Gastroesophageal sphincter (tissue), 4 donors: ENCODE measurements at regions not wholly inside any gene's neighbourhood (a gene's known extent, or its start where the extent isn't known, plus 50 kb on each side); places are given as distances from the start of the nearest gene placed in this dataset.

ENCODE experiments used
- ATAC-seq: fragments of 150-250 bp; one replicate; pipeline ENCODE4 v1.9.1; 2016; ENCODE audit warnings: mild to moderate bottlenecking, moderate library complexity
- H3K27ac ChIP-seq, 4 donors: fragments of 200-600 bp; sonication (generic) in 3 of 4; 1 replicate in 3 of 4; 2 replicates in 1 of 4; pipeline ENCODE4 v1.5.1; 2016 to 2019
- H3K27me3 ChIP-seq: fragments of 200-600 bp; sonication (generic); one replicate; pipeline ENCODE4 v1.5.1; 2019
- H3K36me3 ChIP-seq, 2 donors: fragments of 200-600 bp; sonication (generic); one replicate each; pipeline ENCODE4 v1.5.1; 2019; ENCODE audit warnings: control low read depth in 1 of 2
- H3K4me1 ChIP-seq, 3 donors: fragments of 200-600 bp; sonication (generic); 1 replicate in 2 of 3; 2 replicates in 1 of 3; pipeline ENCODE4 v1.5.1; 2016 to 2019; ENCODE audit warnings: control low read depth in 2 of 3
- H3K4me3 ChIP-seq, 2 donors: fragments of 200-600 bp; sonication (generic); one replicate each; pipeline ENCODE4 v1.5.1; 2019; ENCODE audit warnings: mild to moderate bottlenecking in 1 of 2, moderate library complexity in 1 of 2
- H3K9me3 ChIP-seq, 3 donors: fragments of 200-600 bp; sonication (generic); one replicate each; pipeline ENCODE4 v1.5.1; 2017 to 2019; ENCODE audit warnings: control low read depth in 2 of 3
- CTCF ChIP-seq, 4 experiments: fragments of 200-600 bp in 2 of 4; fragments of 450-650 bp in 2 of 4; sonication (generic) in 1 of 4; IDR thresholded peaks; one replicate each; pipeline ENCODE4 v1.5.1; 2017 to 2019; ENCODE audit warnings: antibody characterized with exemption in 4 of 4, mild to moderate bottlenecking in 2 of 4, moderate library complexity in 2 of 4
- EP300 ChIP-seq: sonication (generic); formaldehyde crosslinking; IDR thresholded peaks from one replicate; pipeline ENCODE4 v1.6.1; 2017; ENCODE audit warnings: antibody characterized with exemption, mild to moderate bottlenecking
- POLR2A ChIP-seq, 2 donors: fragments of 450-650 bp; IDR thresholded peaks; one replicate each; pipeline ENCODE4 v1.6.1; 2017; ENCODE audit warnings: antibody characterized with exemption in 2 of 2, mild to moderate bottlenecking in 2 of 2, moderate library complexity in 1 of 2
- POLR2AphosphoS5 ChIP-seq: sonication (generic); formaldehyde crosslinking; IDR thresholded peaks from one replicate; pipeline ENCODE4 v1.6.1; 2017; ENCODE audit warnings: antibody characterized with exemption
- WGBS, 2 donors: methylation state at CpG; one replicate each; pipeline ENCODE4 v1.1.5; 2018; ENCODE audit warnings: low coverage in 1 of 2; 5-methylcytosine and 5-hydroxymethylcytosine counted together

GRCh38 chr21:33981391-33982101 is 65.9 kb upstream of the ATP5PO start:
- H3K9me3 ChIP-seq: no peaks in the 10 kb centered on the region
- no peaks in the 10 kb centered on the region for H3K36me3 ChIP-seq
- no peak overlapping the region for H3K27ac ChIP-seq
- no peak overlapping the region for H3K4me3 ChIP-seq
- ATAC-seq: peak; percentile 66
- peaks cover 0 to 9% (median under 1%) of the 10 kb centered on the region in 3 donors for H3K4me1 ChIP-seq
- WGBS, 2 donors: 73 to 74% methylated on average over 7 to 8 of the region's 10 CpGs
- TF ChIP-seq POLR2AphosphoS5 (no peak), CTCF (IDR thresholded peaks at IDR 0.05) (no peak)
- H3K27me3 ChIP-seq: no peaks in the 10 kb centered on the region

GRCh38 chr21:33980276-33980916 is 64.8 kb upstream of the ATP5PO start:
- no peak overlapping the region for H3K27ac ChIP-seq
- TF ChIP-seq EP300: no peak
- no peak for TF ChIP-seq POLR2AphosphoS5
- no peak for TF ChIP-seq POLR2A (IDR thresholded peaks at IDR 0.05)
- TF ChIP-seq CTCF (IDR thresholded peaks at IDR 0.05): no peak
- H3K27me3 ChIP-seq: no peaks in the 10 kb centered on the region
- no peaks in the 10 kb centered on the region for H3K36me3 ChIP-seq
- no peak overlapping the region for H3K4me3 ChIP-seq
- H3K4me1 ChIP-seq: peaks cover 0 to 19% (median 9%) of the 10 kb centered on the region in 3 donors
- H3K9me3 ChIP-seq: no peaks in the 10 kb centered on the region
- WGBS, 2 donors: 69 to 70% methylated on average over 2 to 4 of the region's 6 CpGs
- ATAC-seq: no peak

- no peak for TF ChIP-seq CTCF (IDR thresholded peaks at IDR 0.05)
- TF ChIP-seq POLR2A (IDR thresholded peaks at IDR 0.05): no peak
- no peak for TF ChIP-seq POLR2AphosphoS5
- no peak for TF ChIP-seq EP300
- Histone ChIP-seq H3K36me3 (no peaks in the 10 kb centered on the region), H3K27me3 (no peaks in the 10 kb centered on the region), H3K4me1 (peaks cover 0 to 19% (median 9%) of the 10 kb centered on the region in 3 donors), H3K27ac (no peak overlapping the region), H3K9me3 (no peaks in the 10 kb centered on the region), H3K4me3 (no peak overlapping the region)
- no peak for ATAC-seq
- WGBS, 2 donors: 88 to 95% methylated on average over 4 of the region's 4 CpGs
These were observed 63.0 kb upstream of the ATP5PO start for GRCh38 chr21:33978585-33978984.

GRCh38 chr21:33977721-33978369 is 62.2 kb upstream of the ATP5PO start:
- Histone ChIP-seq H3K9me3 (no peaks in the 10 kb centered on the region), H3K27me3 (no peaks in the 10 kb centered on the region), H3K4me1 (peaks cover 0 to 19% (median 9%) of the 10 kb centered on the region in 3 donors), H3K36me3 (no peaks in the 10 kb centered on the region), H3K4me3 (no peak overlapping the region), H3K27ac (no peak overlapping the region)
- no peak for ATAC-seq
- TF ChIP-seq EP300 (no peak), POLR2A (IDR thresholded peaks at IDR 0.05) (no peak), CTCF (IDR thresholded peaks at IDR 0.05) (no peak), POLR2AphosphoS5 (no peak)
- 77 to 84% methylated on average over 11 of the region's 12 CpGs for WGBS, 2 donors
